Natural killer cell treated with Interleukin-12 subunit alpha and Interleukin-12 subunit beta and Interleukin-15 and Interleukin-18, amount 100 ng/mL, for 72 hours (primary cell): ENCODE measurements at regions not wholly inside any gene's neighbourhood (a gene's known extent, or its start where the extent isn't known, plus 50 kb on each side); places are given as distances from the start of the nearest gene placed in this dataset.

Experiments used
- ATAC-seq, 2 donors: fragments of 150-1000 bp; cut with Tn5 transposase in 1 of 2; sonication (Bioruptor Pico), chemical (Tn5 transposase) in 1 of 2; 2 replicates each; pipeline ENCODE4 v1.10.0; 2021
- DNase-seq: peaks from one replicate; pipeline ENCODE4 v3.0.0; 2022; ENCODE audit warnings: low spot score
- H3K27ac Mint-ChIP-seq, 2 donors: 1 replicate in 1 of 2; 2 replicates in 1 of 2; pipeline ENCODE4 v1.8.0; 2022; ENCODE audit warnings: mixed read lengths in 2 of 2, mild to moderate bottlenecking in 1 of 2, moderate library complexity in 1 of 2
- H3K27me3 Mint-ChIP-seq, 2 donors: 1 replicate in 1 of 2; 2 replicates in 1 of 2; pipeline ENCODE4 v1.8.0; 2022; ENCODE audit warnings: mixed read lengths in 2 of 2
- H3K36me3 Mint-ChIP-seq: one replicate; pipeline ENCODE4 v1.8.0; 2022; ENCODE audit warnings: mixed read lengths
- H3K4me1 Mint-ChIP-seq, 2 donors: 1 replicate in 1 of 2; 2 replicates in 1 of 2; pipeline ENCODE4 v1.8.0; 2022; ENCODE audit warnings: low read depth in 2 of 2, mixed read lengths in 2 of 2, mild to moderate bottlenecking in 1 of 2
- H3K4me3 Mint-ChIP-seq: one replicate; pipeline ENCODE4 v1.8.0; 2022; ENCODE audit warnings: mixed read lengths
- H3K9me3 Mint-ChIP-seq: 2 replicates; pipeline ENCODE4 v1.8.0; 2022; ENCODE audit warnings: mixed read lengths

DNA sequence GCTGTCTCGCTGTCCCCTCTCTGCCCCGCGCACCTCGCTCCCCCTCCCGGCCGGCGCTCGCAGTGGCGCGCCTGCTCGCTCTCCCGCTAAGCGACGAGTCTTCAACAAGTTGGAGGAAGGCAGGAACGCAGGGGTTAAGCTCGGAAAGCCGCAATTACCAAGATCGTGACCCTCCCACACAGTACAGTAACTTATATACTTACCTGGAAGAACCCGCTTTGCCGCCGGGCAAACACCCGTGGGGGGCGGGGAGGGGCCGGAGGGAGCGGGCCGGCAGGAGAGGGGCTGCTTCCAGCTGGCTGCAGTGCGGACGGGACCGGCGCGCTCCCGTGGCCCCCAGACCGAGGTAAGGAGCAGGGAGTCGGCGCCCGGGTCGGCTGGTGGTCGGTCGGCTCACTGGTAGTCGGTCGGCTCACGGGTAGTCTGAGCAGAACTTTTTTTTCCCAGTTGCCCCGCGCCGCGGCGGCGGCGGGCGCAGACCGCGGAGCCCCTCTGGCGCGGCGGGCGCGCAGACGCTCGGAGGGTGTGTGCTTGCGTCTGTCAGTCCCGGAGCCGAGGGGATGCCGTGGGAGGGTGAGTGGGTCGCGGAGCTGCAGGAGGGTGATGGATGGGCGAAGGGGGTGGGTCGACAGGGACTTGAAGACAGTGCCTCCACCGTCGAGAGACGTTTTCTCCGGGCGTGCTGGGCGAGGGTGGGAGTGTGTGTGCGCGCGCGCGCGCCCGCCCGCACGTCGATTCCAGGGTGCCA is 101.2 kb upstream of the HSD17B12 start:
- Mint-ChIP-seq H3K27me3 (peaks cover 55 to 66% of the 10 kb centered on the region in 2 donors), H3K27ac (no peak overlapping the region), H3K4me1 (peaks cover 14 to 25% of the 10 kb centered on the region in 2 donors), H3K4me3 (no peak overlapping the region), H3K36me3 (peaks cover 5% of the 10 kb centered on the region), H3K9me3 (no peaks in the 10 kb centered on the region)
- ATAC-seq (peak; percentile 18 to 33), DNase-seq (no peak)

DNA sequence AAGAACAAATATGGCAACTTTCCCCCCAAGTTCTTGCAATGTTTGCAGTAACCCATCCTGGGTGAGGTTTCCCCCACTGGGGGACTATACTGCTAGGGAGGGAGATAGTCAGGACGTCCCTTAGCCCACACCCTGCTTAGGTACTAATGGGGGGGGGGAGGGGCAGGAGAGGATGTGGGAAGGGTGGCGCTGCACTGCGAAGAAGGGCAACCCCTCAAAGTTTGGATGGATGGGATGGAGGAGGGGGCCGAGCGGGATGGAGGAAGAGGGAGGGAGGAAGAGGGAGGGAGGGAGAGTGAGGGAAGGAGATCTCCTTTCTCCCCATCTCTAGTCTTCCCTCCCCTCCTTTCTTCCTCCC is 100.6 kb upstream of the HSD17B12 start:
- H3K36me3 Mint-ChIP-seq, result peaks cover 5% of the 10 kb centered on the region
- peaks cover 53 to 63% of the 10 kb centered on the region in 2 donors for H3K27me3 Mint-ChIP-seq
- H3K27ac Mint-ChIP-seq, result no peak overlapping the region
- H3K4me3 Mint-ChIP-seq, result no peak overlapping the region
- ATAC-seq, result no peak
- H3K9me3 Mint-ChIP-seq, result no peaks in the 10 kb centered on the region
- peaks cover 14 to 24% of the 10 kb centered on the region in 2 donors for H3K4me1 Mint-ChIP-seq
- DNase-seq, result no peak

DNA sequence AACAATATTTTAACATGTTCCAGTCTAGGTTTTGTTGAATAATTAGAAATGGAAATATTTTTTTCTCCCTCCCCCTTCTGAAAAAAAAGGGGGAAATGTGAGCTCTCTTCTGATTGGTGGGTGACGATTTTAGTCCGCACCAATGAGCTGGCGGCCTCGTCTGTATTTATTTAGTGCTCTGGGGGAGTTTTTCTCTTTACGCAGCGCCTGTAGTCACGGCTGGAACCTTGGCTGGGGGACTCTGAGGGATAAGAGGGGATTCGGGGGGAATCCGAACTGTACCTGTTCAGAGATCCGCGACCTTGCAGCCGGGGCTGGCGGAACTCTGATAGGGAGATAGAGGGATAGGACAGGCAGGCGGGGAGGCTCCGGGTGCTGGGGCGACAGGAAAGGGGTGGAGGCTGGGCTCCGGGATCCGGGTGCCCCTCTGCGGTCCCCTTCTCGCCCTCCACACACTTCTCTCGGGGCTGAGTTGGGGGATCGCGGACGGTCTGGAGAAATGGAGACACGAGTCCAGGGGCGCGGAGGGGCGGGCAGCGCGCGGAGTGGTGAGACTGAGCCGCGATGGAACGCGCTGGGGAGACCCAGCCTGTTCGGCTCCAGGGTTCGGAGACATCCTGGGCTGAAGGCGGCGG is 99.7 kb upstream of the HSD17B12 start:
- no peaks in the 10 kb centered on the region for H3K9me3 Mint-ChIP-seq
- no peak overlapping the region for H3K27ac Mint-ChIP-seq
- H3K36me3 Mint-ChIP-seq, result peaks cover 5% of the 10 kb centered on the region
- peaks cover 54 to 55% of the 10 kb centered on the region in 2 donors for H3K27me3 Mint-ChIP-seq
- H3K4me3 Mint-ChIP-seq, result peak overlapping the region; percentile 75
- ATAC-seq (no peak), DNase-seq (no peak)
- H3K4me1 Mint-ChIP-seq, result peaks cover 14 to 21% of the 10 kb centered on the region in 2 donors

DNA sequence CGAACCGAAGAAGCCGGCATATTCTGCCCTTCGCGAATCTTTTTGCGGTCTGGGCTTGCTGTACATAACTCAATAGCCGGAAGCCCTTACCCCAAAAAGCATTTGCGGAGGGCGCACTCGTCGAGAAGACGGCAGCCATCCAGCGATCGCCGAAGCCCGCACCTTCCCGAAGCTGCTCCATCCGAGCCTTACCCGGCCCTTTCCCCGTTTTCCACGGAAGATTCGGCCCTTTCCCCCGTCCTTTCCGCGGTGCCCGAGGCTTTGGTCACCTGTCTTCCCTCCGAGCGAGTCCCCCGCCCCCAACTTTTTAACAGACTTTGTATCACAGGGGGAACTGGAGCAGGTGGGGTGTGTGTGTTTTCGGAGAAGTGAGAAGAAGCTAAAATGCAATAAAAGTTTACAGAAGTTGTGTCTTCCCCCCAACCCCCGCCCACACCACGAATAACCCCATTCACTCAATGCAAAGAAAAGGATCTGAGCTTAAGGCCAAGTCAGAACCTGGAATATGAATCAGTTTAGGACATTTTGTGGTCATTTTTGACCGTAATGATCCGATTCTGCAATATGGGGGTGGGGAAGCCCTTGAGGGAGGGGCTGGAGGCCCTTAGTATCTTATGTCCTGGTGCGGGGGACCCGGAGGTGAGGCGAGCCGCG is 99.0 kb upstream of the HSD17B12 start:
- ATAC-seq (no peak), DNase-seq (no peak)
- Mint-ChIP-seq H3K27me3 (peaks cover 53 to 55% of the 10 kb centered on the region in 2 donors), H3K36me3 (peaks cover 5% of the 10 kb centered on the region), H3K9me3 (no peaks in the 10 kb centered on the region), H3K4me3 (no peak overlapping the region), H3K4me1 (peaks cover 11 to 20% of the 10 kb centered on the region in 2 donors), H3K27ac (no peak overlapping the region)

DNA sequence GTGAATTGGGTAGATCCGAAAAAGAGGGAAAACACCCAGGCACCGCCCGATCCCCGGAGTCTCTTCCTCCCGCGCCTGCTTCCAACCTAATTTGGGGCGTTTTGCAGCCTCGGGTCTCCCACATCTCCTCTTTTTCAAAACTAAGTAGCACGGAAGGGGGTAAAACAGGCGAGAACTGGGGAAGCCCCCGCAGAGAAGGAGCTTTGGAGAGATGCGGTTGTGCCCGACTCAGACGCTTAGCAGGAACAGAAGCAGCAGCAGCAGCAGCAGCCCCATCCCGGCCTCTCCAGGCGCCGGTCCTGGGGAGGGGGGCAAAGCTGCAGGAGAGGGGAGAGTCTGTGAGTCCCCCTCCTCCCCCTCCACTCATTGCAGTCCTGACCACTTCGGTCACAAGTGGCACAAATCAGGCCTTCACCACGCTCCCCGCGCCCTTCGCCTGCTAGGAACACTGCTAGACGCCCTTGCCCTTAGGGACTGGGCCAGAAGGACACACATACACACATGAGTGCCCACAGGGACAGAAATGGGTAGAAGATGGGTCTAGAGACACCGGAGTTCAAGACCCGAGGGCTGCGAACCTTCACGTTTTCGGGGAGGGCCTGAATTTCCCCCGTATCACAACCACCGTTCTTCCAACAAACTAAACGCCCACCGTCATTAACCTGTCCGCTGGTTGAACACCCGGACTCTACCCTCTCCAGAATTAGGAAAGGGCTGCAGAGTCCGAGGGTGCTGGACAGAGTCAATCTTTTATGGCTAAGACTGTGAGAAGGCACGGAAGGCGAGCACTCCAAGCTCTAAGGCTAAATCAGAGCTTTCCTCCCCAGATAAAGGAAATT is 98.3 kb upstream of the HSD17B12 start:
- Mint-ChIP-seq H3K4me1 (peaks cover 9 to 13% of the 10 kb centered on the region in 2 donors), H3K36me3 (peaks cover 5% of the 10 kb centered on the region), H3K4me3 (no peak overlapping the region), H3K27ac (no peak overlapping the region), H3K27me3 (peaks cover 46 to 54% of the 10 kb centered on the region in 2 donors), H3K9me3 (no peaks in the 10 kb centered on the region)
- DNase-seq (no peak), ATAC-seq (peak in 1 of 2 donors; percentile 48)

DNA sequence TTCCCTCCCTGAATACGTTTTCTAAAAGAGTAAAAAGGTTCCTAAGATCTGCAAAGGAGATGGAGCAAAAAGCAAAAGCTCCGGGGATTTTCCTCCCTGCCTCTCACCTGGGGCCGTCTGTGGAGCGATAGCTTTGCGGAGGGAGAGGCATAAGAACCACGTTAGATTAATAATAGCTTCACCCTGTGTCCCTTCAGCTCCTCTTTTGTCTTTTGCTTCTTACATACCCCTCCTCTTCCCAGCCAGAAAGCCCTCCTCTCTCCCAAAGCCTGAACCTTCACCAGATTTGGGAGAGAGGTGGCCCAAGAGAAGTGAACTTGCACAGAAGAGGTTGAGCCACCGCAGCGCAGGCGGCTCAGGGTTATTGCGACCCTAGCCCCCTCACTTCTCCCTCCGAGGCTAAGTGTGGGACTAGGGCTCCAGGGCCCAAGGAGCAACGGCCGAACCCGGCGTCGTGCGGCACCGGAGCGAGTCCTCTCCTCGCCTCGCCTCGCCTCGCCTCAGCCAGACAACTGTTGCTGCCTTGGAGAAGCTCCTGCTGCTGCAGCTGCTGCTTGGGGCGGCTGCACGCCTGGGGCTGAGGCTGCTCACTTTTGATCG is 97.6 kb upstream of the HSD17B12 start:
- no peaks in the 10 kb centered on the region for H3K9me3 Mint-ChIP-seq
- peaks cover 9 to 10% of the 10 kb centered on the region in 2 donors for H3K4me1 Mint-ChIP-seq
- H3K4me3 Mint-ChIP-seq, result no peak overlapping the region
- no peak overlapping the region for H3K27ac Mint-ChIP-seq
- H3K27me3 Mint-ChIP-seq, result peaks cover 45 to 51% of the 10 kb centered on the region in 2 donors
- ATAC-seq (no peak), DNase-seq (no peak)
- H3K36me3 Mint-ChIP-seq, result peaks cover 5% of the 10 kb centered on the region

DNA sequence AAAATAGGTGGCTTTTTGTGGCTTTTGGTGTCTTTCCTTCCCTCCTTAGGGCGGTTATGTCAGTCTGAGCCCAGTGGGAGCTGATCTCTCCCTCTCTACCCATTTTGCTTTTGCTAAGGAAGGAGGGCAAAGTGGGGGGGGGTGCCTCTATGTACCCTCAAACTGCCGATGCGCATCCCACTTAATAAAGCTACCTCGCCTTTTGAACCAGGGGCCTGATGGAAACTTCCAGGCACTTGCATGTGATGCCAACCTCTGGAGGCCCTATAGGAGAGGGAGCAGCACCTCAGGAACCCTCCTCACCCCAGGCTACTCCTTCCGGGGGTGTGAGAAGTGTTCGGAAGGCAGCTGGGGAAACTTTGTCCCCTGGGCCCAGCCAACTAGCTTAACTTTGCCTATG is 97.0 kb upstream of the HSD17B12 start:
- Mint-ChIP-seq H3K4me1 (peaks cover 9 to 10% of the 10 kb centered on the region in 2 donors), H3K36me3 (peaks cover 5% of the 10 kb centered on the region), H3K27ac (no peak overlapping the region), H3K9me3 (no peaks in the 10 kb centered on the region), H3K4me3 (no peak overlapping the region), H3K27me3 (peaks cover 45 to 54% of the 10 kb centered on the region in 2 donors)
- no peak for DNase-seq
- ATAC-seq, result no peak

DNA sequence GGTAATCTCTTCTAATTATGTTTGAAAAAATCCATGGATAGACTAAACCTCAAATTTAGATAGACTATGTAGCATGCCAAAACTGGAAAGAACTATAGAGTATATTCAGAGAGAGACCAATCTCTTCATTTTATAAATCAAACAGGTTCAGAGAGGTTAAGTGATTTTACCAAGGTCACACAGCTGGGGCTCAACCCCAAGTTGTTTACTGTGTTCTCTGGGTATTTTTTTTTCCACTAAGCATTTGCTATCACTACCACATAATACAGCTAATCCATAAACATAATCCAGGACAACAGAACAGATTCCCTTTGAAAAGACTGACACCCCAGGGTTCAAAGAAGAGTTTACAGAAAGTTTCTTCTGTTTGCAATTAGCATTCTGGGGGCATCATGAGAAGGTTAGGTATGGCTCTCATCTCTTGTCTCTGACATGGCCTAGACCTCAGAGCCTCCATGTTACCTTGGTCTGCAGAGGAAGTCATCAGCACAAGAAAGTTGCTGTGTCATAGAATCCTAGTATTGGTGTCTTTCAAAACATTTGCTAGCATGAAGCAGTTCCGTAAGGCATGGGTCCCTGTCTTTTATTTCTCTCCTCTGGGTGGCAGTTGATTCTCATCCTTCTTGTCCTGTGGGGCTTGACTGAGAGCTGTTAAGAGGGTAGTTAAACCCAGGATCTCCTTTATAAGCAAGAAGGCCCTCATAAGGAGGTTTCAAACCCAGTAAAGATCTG is 94.5 kb upstream of the HSD17B12 start:
- no peak overlapping the region for H3K4me3 Mint-ChIP-seq
- no peaks in the 10 kb centered on the region for H3K4me1 Mint-ChIP-seq
- H3K9me3 Mint-ChIP-seq, result no peaks in the 10 kb centered on the region
- H3K36me3 Mint-ChIP-seq, result no peaks in the 10 kb centered on the region
- DNase-seq (no peak), ATAC-seq (no peak)
- H3K27ac Mint-ChIP-seq, result no peak overlapping the region
- H3K27me3 Mint-ChIP-seq, result peaks cover 42 to 58% of the 10 kb centered on the region in 2 donors

DNA sequence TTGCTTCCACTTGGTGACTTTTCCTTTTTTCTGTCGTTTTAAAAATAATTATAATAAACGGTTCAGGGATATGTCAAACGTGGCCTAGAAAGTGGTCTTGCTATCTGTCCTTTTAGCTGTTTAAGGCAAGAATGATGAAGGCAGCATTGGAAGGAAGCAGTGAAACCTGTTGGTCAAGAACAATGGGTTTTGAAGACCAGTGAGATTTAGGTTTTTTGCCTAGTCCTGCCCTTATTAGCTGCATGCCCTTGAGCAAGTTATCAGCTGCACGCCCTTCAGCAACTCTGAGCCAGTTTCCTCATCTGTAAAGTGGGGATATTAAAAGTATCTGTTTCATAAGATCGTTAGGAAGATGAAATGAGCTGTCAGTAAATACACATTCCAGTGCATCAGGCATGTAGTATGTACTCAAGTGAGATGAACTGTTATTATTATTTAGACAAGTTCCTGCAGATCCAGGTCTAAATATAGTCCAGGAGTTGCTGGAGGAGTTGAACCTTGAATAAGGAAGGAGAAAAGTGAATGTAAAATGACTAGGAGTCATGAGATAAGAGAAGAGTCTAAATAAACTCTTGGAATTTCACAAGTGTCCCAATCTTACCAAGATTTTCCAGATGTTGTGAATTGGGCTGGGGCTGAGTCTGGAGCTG is 90.8 kb upstream of the HSD17B12 start:
- ATAC-seq (no peak), DNase-seq (no peak)
- no peak overlapping the region for H3K4me3 Mint-ChIP-seq
- peaks cover 39 to 50% of the 10 kb centered on the region in 2 donors for H3K27me3 Mint-ChIP-seq
- H3K9me3 Mint-ChIP-seq, result no peaks in the 10 kb centered on the region
- no peak overlapping the region for H3K27ac Mint-ChIP-seq
- H3K36me3 Mint-ChIP-seq, result no peaks in the 10 kb centered on the region
- no peaks in the 10 kb centered on the region for H3K4me1 Mint-ChIP-seq

DNA sequence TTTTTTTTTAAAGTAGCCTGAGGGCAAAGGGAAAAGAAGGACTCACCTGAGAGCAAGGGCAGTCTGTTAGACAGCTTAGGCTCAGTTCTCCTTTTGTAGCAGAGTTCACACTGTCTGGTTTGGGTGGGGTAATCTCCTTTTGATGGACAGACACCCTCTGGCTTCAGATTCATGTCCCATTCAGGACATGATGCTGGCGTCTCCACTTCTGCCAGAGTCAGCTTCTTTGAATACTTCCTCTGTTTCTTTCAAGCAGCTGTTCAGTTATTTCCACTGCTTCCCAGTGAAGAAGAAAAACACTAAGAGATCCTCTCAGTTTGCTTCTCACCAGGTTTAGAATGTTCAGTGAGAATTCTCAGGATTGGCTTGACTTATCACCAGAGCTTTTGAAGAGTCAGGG is 79.0 kb upstream of the HSD17B12 start:
- ATAC-seq, result no peak
- Mint-ChIP-seq H3K4me1 (no peaks in the 10 kb centered on the region), H3K36me3 (no peaks in the 10 kb centered on the region), H3K27me3 (peaks cover 22 to 52% of the 10 kb centered on the region in 2 donors), H3K9me3 (no peaks in the 10 kb centered on the region), H3K4me3 (no peak overlapping the region), H3K27ac (no peak overlapping the region)
- no peak for DNase-seq

DNA sequence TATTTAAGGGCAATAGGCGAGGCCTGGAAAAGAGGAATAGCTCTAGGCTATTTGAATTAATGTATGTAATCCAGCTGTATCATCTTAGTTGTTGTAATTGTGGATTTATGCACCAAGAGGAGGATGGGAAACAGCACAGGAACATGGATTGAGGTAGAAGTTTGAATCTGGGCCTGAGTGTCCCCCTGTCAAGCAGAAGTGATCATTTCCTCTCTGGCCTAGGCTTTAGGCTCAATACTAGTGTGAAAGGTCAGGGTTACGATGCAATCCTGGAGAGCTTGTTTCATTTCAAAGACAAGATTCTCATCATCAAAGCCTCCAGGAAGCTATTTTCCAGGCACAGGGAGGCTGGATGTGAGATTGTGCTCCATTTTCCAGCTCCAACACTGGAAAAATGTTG is 77.9 kb upstream of the HSD17B12 start:
- H3K9me3 Mint-ChIP-seq, result no peaks in the 10 kb centered on the region
- H3K36me3 Mint-ChIP-seq, result no peaks in the 10 kb centered on the region
- no peak overlapping the region for H3K4me3 Mint-ChIP-seq
- no peak for ATAC-seq
- H3K27me3 Mint-ChIP-seq, result peaks cover 18 to 44% of the 10 kb centered on the region in 2 donors
- DNase-seq, result no peak
- no peaks in the 10 kb centered on the region for H3K4me1 Mint-ChIP-seq
- H3K27ac Mint-ChIP-seq, result no peak overlapping the region

DNA sequence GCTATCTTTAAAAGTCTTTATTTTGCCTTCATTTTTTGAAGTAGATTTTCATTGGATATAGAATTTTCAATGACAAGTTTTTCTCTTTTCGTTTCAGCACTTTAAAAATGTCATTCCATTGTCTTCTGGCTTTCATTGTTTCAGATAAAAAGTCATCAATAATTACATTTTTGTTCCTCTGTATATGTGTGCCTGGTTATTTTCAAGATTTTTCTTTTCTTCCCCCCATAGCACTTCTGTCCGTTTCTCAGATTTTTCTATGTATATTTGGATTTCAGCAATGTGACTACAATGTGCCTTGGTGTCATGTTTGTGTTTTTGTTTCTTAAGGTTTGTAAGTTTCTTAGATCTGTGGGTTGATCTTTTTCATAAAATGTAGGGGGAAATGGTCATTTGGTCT is 66.3 kb upstream of the HSD17B12 start:
- Mint-ChIP-seq H3K27me3 (peaks cover 12 to 51% of the 10 kb centered on the region in 2 donors), H3K36me3 (peaks cover 21% of the 10 kb centered on the region), H3K27ac (no peak overlapping the region), H3K9me3 (peaks cover 10% of the 10 kb centered on the region), H3K4me3 (no peak overlapping the region), H3K4me1 (no peaks in the 10 kb centered on the region)
- ATAC-seq (no peak), DNase-seq (no peak)
